ENCODE measurements at regions not wholly inside any gene's neighbourhood (a gene's known extent, or its start where the extent isn't known, plus 50 kb on each side); places are given as distances from the start of the nearest gene placed in this dataset.

DNA sequence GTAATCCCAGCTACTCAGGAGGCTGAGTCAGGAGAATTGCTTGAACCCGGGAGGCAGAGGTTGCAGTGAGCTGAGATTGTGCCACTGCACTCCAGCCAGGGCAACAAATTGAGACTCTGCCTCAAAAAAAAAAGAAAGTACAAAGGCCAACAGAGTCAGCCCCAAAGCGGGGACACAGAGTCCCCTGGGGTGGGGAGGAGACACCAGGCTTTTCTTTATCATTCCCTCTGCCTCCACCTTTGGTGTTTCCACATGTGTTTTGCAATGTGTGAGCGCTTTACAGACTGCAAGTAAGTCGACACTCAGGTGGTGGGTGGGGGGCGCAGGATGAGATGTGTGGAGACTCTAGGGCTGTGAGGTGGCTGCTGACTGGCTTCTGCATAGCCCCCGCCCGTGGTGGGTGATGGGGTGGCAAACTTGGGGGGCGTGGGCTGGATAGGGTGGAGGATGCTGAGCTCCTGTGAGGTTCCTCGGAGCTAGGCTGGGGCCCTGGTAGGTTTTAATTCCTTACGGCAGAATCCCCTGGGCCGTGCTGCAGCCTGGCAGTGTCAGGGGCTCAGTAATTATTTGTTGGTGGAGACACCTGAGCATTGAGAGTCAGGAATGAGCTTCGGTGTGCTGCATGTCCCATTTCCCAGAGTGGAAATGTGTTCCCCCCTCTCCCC lies 177.2 kb downstream of the CTTN start:
- no peak overlapping the region for H4K91ac ChIP-seq (ENCODE audit: insufficient read length, low read depth, low read length)
- H3K4me1 ChIP-seq (ENCODE audit: insufficient read depth, low read length), result peaks cover 2% of the 10 kb centered on the region; the same call in 1 of the 2 replicates
- no peak overlapping the region for H2BK15ac ChIP-seq (ENCODE audit: low read depth, low read length)
- H3K23me2 ChIP-seq (ENCODE audit: insufficient read length, low read depth, low read length, poor library complexity, severe bottlenecking), result no peaks in the 10 kb centered on the region
- no peak overlapping the region for H3K9ac ChIP-seq (ENCODE audit: extremely low read depth, insufficient read length, low read length)
- H3K9me3 ChIP-seq (ENCODE audit: control insufficient read depth, low read depth, low read length), result no peaks in the 10 kb centered on the region
- Mint-ChIP-seq H3K9me3 (no peaks in the 10 kb centered on the region), H3K4me3 (no peak overlapping the region), H3K27me3 (ENCODE audit: low read depth) (no peaks in the 10 kb centered on the region), H3K4me1 (peaks cover 7 to 19% of the 10 kb centered on the region in 2 experiments), H3K36me3 (ENCODE audit: insufficient read depth in 1 of 3, low read depth in 3 of 3) (peaks cover 0 to 1% (median 0%) of the 10 kb centered on the region in 3 experiments; a peak in 1 of 7 replicates), H3K27ac (peak overlapping the region in 1 of 3 experiments; percentile 80; a peak in 2 of 7 replicates)
- H3K56ac ChIP-seq (ENCODE audit: insufficient read length, low read depth, low read length), result no peak overlapping the region
- H4K5ac ChIP-seq (ENCODE audit: insufficient read length, low read depth, low read length), result no peak overlapping the region
- H3T11ph ChIP-seq (ENCODE audit: low read length), result no peak overlapping the region
- no peak overlapping the region for H2BK120ac ChIP-seq (ENCODE audit: low read depth, low read length, poor library complexity, severe bottlenecking)
- H3K4ac ChIP-seq (ENCODE audit: low read depth, low read length), result no peak overlapping the region
- H3K79me2 ChIP-seq (ENCODE audit: insufficient read depth, low read length), result no peaks in the 10 kb centered on the region
- H2BK20ac ChIP-seq (ENCODE audit: low read depth, low read length, poor library complexity, severe bottlenecking), result no peak overlapping the region
- no peak overlapping the region for H2AK5ac ChIP-seq (ENCODE audit: insufficient read length, low read length)
- WGBS (ENCODE audit: extremely low coverage, insufficient read length, low lambda C conversion rate), result no CpG with 5 or more reads among the region's 12 CpGs
- H3K27me3 ChIP-seq (ENCODE audit: insufficient read depth, low read length), result no peaks in the 10 kb centered on the region
- no peak for DNase-seq
- H3K27ac ChIP-seq (ENCODE audit: insufficient read length, low read depth, low read length), result no peak overlapping the region
- no peak overlapping the region for H3K14ac ChIP-seq (ENCODE audit: insufficient read depth, low read length)
- no peaks in the 10 kb centered on the region for H4K20me1 ChIP-seq (ENCODE audit: control insufficient read depth, insufficient read depth, insufficient read length)
- H3K23ac ChIP-seq (ENCODE audit: insufficient read length, low read depth, low read length), result no peak overlapping the region
- no peak overlapping the region for H3K4me2 ChIP-seq (ENCODE audit: insufficient read depth, insufficient read length, low read length)
- H4K8ac ChIP-seq (replicated peaks; ENCODE audit: insufficient read length, low read depth, low read length), result no peak overlapping the region
- TF ChIP-seq, protein P1, sequence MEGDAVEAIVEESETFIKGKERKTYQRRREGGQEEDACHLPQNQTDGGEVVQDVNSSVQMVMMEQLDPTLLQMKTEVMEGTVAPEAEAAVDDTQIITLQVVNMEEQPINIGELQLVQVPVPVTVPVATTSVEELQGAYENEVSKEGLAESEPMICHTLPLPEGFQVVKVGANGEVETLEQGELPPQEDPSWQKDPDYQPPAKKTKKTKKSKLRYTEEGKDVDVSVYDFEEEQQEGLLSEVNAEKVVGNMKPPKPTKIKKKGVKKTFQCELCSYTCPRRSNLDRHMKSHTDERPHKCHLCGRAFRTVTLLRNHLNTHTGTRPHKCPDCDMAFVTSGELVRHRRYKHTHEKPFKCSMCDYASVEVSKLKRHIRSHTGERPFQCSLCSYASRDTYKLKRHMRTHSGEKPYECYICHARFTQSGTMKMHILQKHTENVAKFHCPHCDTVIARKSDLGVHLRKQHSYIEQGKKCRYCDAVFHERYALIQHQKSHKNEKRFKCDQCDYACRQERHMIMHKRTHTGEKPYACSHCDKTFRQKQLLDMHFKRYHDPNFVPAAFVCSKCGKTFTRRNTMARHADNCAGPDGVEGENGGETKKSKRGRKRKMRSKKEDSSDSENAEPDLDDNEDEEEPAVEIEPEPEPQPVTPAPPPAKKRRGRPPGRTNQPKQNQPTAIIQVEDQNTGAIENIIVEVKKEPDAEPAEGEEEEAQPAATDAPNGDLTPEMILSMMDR (conservative IDR thresholded peaks at IDR 0.05), result no peak
- no peak overlapping the region for H3K18ac ChIP-seq (ENCODE audit: insufficient read length, low read depth, low read length)
- H2BK5ac ChIP-seq (ENCODE audit: insufficient read length, low read length), result no peak overlapping the region
- H2BK12ac ChIP-seq (ENCODE audit: insufficient read length, low read depth, low read length), result no peak overlapping the region
- no peaks in the 10 kb centered on the region for H3K79me1 ChIP-seq (ENCODE audit: insufficient read depth, low read depth, low read length, poor library complexity, severe bottlenecking)
- H2AFZ ChIP-seq (ENCODE audit: low read length), result no peak overlapping the region
